Muscle layer of duodenum (tissue), 2 donors: ENCODE measurements at regions not wholly inside any gene's neighbourhood (a gene's known extent, or its start where the extent isn't known, plus 50 kb on each side); places are given as distances from the start of the nearest gene placed in this dataset.
"Not testable (repeated sequence)": the region's sequence is repeated elsewhere in the genome, so short reads cannot be mapped to it uniquely, and the experiment has no call there.

Experiments
- H3K27ac ChIP-seq: one replicate; pipeline ENCODE4 v1.7.0; 2013; ENCODE audit warnings: mild to moderate bottlenecking, low read length
- H3K27me3 ChIP-seq: one replicate; pipeline ENCODE4 v1.7.0; 2013; ENCODE audit warnings: low read depth, mild to moderate bottlenecking, control low read depth, low read length
- H3K36me3 ChIP-seq, 2 donors: one replicate each; pipeline ENCODE4 v1.7.0; 2013; ENCODE audit warnings: low read length in 2 of 2, control low read depth in 1 of 2, mild to moderate bottlenecking in 1 of 2; ENCODE audit not compliant: insufficient read depth in 2 of 2, control insufficient read depth in 1 of 2
- H3K4me1 ChIP-seq, 2 donors: one replicate each; pipeline ENCODE4 v1.7.0; 2013; ENCODE audit warnings: low read length in 2 of 2, mild to moderate bottlenecking in 2 of 2, control low read depth in 1 of 2, moderate library complexity in 1 of 2; ENCODE audit not compliant: insufficient read depth in 2 of 2, control insufficient read depth in 1 of 2
- H3K4me3 ChIP-seq, 2 donors: one replicate each; pipeline ENCODE4 v1.7.0; 2013; ENCODE audit warnings: low read length in 2 of 2, low read depth in 1 of 2, mild to moderate bottlenecking in 1 of 2
- H3K9me3 ChIP-seq, 2 donors: one replicate each; pipeline ENCODE4 v1.7.0; 2013; ENCODE audit warnings: low read length in 2 of 2, control low read depth in 1 of 2, mild to moderate bottlenecking in 1 of 2; ENCODE audit not compliant: control insufficient read depth in 1 of 2
- donor health status: healthy.

- no peaks in the 10 kb centered on the region for H3K27me3 ChIP-seq
- no peaks in the 10 kb centered on the region for H3K36me3 ChIP-seq
- H3K4me1 ChIP-seq: no peaks in the 10 kb centered on the region
- H3K27ac ChIP-seq: no peak overlapping the region
- H3K9me3 ChIP-seq: no peaks in the 10 kb centered on the region
- no peak overlapping the region for H3K4me3 ChIP-seq
These were observed 391.4 kb upstream of the AKR1E2 start for GRCh38 chr10:4434516-4435071.

- Histone ChIP-seq H3K9me3 (no peaks in the 10 kb centered on the region), H3K4me1 (no peaks in the 10 kb centered on the region), H3K4me3 (no peak overlapping the region), H3K36me3 (no peaks in the 10 kb centered on the region), H3K27me3 (no peaks in the 10 kb centered on the region), H3K27ac (no peak overlapping the region)
These were observed 391.9 kb upstream of the AKR1E2 start for GRCh38 chr10:4434105-4434504.

- no peak overlapping the region for H3K27ac ChIP-seq
- H3K4me1 ChIP-seq: no peaks in the 10 kb centered on the region
- no peak overlapping the region for H3K4me3 ChIP-seq
- H3K9me3 ChIP-seq: no peaks in the 10 kb centered on the region
- no peaks in the 10 kb centered on the region for H3K36me3 ChIP-seq
- no peaks in the 10 kb centered on the region for H3K27me3 ChIP-seq
These were observed 394.7 kb upstream of the AKR1E2 start for GRCh38 chr10:4431114-4431863.

- H3K9me3 ChIP-seq: no peaks in the 10 kb centered on the region
- H3K4me1 ChIP-seq: no peaks in the 10 kb centered on the region
- no peak overlapping the region for H3K4me3 ChIP-seq
These were observed 396.4 kb upstream of the AKR1E2 start for GRCh38 chr10:4429571-4429970.

GRCh38 chr10:4427532-4427931 is 398.5 kb upstream of the AKR1E2 start:
- Histone ChIP-seq H3K27me3 (no peaks in the 10 kb centered on the region), H3K27ac (no peak overlapping the region), H3K9me3 (no peaks in the 10 kb centered on the region), H3K36me3 (no peaks in the 10 kb centered on the region), H3K4me1 (no peaks in the 10 kb centered on the region), H3K4me3 (no peak overlapping the region)

More at GRCh38 chr10:4429571-4429970, 396.4 kb upstream of the AKR1E2 start:
- Histone ChIP-seq H3K36me3 (no peaks in the 10 kb centered on the region), H3K27ac (no peak overlapping the region), H3K27me3 (no peaks in the 10 kb centered on the region)

- no peaks in the 10 kb centered on the region for H3K9me3 ChIP-seq
- no peak overlapping the region for H3K4me3 ChIP-seq
These were observed 399.1 kb upstream of the AKR1E2 start for GRCh38 chr10:4426866-4427265.

GRCh38 chr10:4409319-4409718 is 416.7 kb upstream of the AKR1E2 start:
- no peak overlapping the region for H3K27ac ChIP-seq
- H3K4me3 ChIP-seq: no peak overlapping the region
- no peaks in the 10 kb centered on the region for H3K36me3 ChIP-seq
- no peaks in the 10 kb centered on the region for H3K27me3 ChIP-seq
- peaks cover 0 to 10% of the 10 kb centered on the region in 2 donors for H3K4me1 ChIP-seq
- H3K9me3 ChIP-seq: no peaks in the 10 kb centered on the region

More at GRCh38 chr10:4426866-4427265, 399.1 kb upstream of the AKR1E2 start:
- no peak overlapping the region for H3K27ac ChIP-seq
- no peaks in the 10 kb centered on the region for H3K27me3 ChIP-seq
- no peaks in the 10 kb centered on the region for H3K36me3 ChIP-seq
- no peaks in the 10 kb centered on the region for H3K4me1 ChIP-seq

GRCh38 chr10:4407783-4408182 is 418.2 kb upstream of the AKR1E2 start:
- Histone ChIP-seq H3K36me3 (no peaks in the 10 kb centered on the region), H3K27ac (no peak overlapping the region), H3K4me1 (peaks cover 0 to 10% of the 10 kb centered on the region in 2 donors), H3K9me3 (no peaks in the 10 kb centered on the region), H3K27me3 (no peaks in the 10 kb centered on the region), H3K4me3 (no peak overlapping the region)

- no peaks in the 10 kb centered on the region for H3K9me3 ChIP-seq
- no peak overlapping the region for H3K27ac ChIP-seq
- H3K27me3 ChIP-seq: no peaks in the 10 kb centered on the region
- no peak overlapping the region for H3K4me3 ChIP-seq
- peaks cover 0 to 10% of the 10 kb centered on the region in 2 donors for H3K4me1 ChIP-seq
- H3K36me3 ChIP-seq: no peaks in the 10 kb centered on the region
These were observed 420.2 kb upstream of the AKR1E2 start for GRCh38 chr10:4405828-4406227.

GRCh38 chr10:4403638-4404252 is 422.3 kb upstream of the AKR1E2 start:
- Histone ChIP-seq H3K4me3 (no peak overlapping the region), H3K27ac (no peak overlapping the region), H3K27me3 (no peaks in the 10 kb centered on the region)

GRCh38 chr10:4401080-4401479 is 424.9 kb upstream of the AKR1E2 start:
- not testable (repeated sequence) for H3K4me1 ChIP-seq, H3K36me3 ChIP-seq, H3K9me3 ChIP-seq, H3K27ac ChIP-seq, H3K4me3 ChIP-seq, H3K27me3 ChIP-seq

More at GRCh38 chr10:4403638-4404252, 422.3 kb upstream of the AKR1E2 start:
- no peaks in the 10 kb centered on the region for H3K9me3 ChIP-seq
- H3K36me3 ChIP-seq: no peaks in the 10 kb centered on the region
- no peaks in the 10 kb centered on the region for H3K4me1 ChIP-seq
